A673 (cell line): ENCODE measurements at regions not wholly inside any gene's neighbourhood (a gene's known extent, or its start where the extent isn't known, plus 50 kb on each side); places are given as distances from the start of the nearest gene placed in this dataset.

ENCODE experiments used
- EZH2 ChIP-seq: fragments of 200-600 bp; sonication (generic); IDR thresholded peaks from 2 replicates; pipeline ENCODE4 v1.6.1; 2017; ENCODE audit warnings: borderline replicate concordance, low read depth, mild to moderate bottlenecking, mixed read lengths, antibody characterized with exemption, low read length; ENCODE audit not compliant: poor library complexity, severe bottlenecking
- TF ChIP-seq, protein P1 (sequence below): fragments of 300-800, 200-600 bp; sonication (generic); conservative IDR thresholded peaks from 2 replicates; pipeline ENCODE4 v1.5.1; 2017; ENCODE audit warnings: low read depth, mild to moderate bottlenecking, antibody characterized with exemption, low read length, moderate library complexity, mixed read lengths

DNA sequence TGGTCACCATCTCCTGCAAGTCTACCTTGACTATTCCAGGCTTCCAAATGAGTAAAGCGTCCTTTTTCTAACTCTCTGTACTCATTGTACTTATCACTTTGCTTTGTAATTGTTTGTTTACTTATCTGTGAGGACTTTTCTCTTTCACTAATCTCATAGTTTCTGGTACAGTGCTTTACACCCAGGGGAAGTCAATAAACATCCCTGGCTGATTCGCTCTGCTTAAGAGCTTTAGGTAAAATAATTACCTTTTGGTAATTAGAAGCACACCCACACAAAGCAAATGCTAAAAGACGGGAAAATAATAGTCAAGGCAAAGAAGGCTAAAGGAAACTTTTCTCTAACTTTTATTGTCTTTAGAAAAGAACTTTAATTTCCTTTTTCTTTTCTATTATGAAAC, 466.9 kb upstream of the ROBO1 start:
- TF ChIP-seq, protein P1, sequence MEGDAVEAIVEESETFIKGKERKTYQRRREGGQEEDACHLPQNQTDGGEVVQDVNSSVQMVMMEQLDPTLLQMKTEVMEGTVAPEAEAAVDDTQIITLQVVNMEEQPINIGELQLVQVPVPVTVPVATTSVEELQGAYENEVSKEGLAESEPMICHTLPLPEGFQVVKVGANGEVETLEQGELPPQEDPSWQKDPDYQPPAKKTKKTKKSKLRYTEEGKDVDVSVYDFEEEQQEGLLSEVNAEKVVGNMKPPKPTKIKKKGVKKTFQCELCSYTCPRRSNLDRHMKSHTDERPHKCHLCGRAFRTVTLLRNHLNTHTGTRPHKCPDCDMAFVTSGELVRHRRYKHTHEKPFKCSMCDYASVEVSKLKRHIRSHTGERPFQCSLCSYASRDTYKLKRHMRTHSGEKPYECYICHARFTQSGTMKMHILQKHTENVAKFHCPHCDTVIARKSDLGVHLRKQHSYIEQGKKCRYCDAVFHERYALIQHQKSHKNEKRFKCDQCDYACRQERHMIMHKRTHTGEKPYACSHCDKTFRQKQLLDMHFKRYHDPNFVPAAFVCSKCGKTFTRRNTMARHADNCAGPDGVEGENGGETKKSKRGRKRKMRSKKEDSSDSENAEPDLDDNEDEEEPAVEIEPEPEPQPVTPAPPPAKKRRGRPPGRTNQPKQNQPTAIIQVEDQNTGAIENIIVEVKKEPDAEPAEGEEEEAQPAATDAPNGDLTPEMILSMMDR = no peak
- TF ChIP-seq EZH2 = no peak
